PC-9 (cell line): ENCODE measurements at regions not wholly inside any gene's neighbourhood (a gene's known extent, or its start where the extent isn't known, plus 50 kb on each side); places are given as distances from the start of the nearest gene placed in this dataset.

Experiments used
- EZH2 ChIP-seq: fragments of 200-600 bp; sonication (generic); IDR thresholded peaks from 2 replicates; pipeline ENCODE4 v1.8.0; 2017; ENCODE audit warnings: antibody characterized with exemption, low read depth
- TF ChIP-seq, protein P1 (sequence below): fragments of 200-600 bp; sonication (generic); conservative IDR thresholded peaks from 2 replicates; pipeline ENCODE4 v1.6.1; 2017; ENCODE audit warnings: mixed run types, antibody characterized with exemption, mild to moderate bottlenecking, moderate library complexity

DNA sequence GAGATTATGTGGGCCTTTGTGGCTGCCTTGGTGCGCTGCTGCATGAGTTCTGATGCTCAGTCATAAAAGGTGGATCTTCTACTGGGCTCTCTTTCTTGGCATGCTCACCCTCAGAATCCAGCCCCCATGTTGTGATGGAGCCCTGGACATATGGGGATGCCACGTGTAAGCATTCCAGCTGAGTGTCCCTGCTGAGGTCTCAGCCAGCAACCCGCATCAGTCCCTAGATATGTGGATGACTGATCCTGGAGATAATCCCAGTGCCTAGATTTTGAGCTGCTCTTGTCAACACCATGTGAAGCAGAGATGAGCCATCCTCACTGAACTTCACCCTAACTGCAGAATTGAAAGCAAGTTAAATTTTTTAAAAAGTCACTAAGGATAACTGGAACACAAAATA is 390.1 kb downstream of the DMRT2 start:
- TF ChIP-seq EZH2: no peak
- TF ChIP-seq, protein P1, sequence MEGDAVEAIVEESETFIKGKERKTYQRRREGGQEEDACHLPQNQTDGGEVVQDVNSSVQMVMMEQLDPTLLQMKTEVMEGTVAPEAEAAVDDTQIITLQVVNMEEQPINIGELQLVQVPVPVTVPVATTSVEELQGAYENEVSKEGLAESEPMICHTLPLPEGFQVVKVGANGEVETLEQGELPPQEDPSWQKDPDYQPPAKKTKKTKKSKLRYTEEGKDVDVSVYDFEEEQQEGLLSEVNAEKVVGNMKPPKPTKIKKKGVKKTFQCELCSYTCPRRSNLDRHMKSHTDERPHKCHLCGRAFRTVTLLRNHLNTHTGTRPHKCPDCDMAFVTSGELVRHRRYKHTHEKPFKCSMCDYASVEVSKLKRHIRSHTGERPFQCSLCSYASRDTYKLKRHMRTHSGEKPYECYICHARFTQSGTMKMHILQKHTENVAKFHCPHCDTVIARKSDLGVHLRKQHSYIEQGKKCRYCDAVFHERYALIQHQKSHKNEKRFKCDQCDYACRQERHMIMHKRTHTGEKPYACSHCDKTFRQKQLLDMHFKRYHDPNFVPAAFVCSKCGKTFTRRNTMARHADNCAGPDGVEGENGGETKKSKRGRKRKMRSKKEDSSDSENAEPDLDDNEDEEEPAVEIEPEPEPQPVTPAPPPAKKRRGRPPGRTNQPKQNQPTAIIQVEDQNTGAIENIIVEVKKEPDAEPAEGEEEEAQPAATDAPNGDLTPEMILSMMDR: no peak
